Brain microvascular endothelial cell (primary cell): ENCODE measurements at regions not wholly inside any gene's neighbourhood (a gene's known extent, or its start where the extent isn't known, plus 50 kb on each side); places are given as distances from the start of the nearest gene placed in this dataset.

Experiments used
- DNase-seq: peaks from one replicate; pipeline ENCODE4 v3.0.0-alpha.2; 2020
- H3K27ac ChIP-seq: fragments of 250-450 bp; sonication (Bioruptor Pico); 2 replicates; pipeline ENCODE4 v1.5.1; 2020; ENCODE audit warnings: mild to moderate bottlenecking, moderate library complexity
- H3K27me3 ChIP-seq: fragments of 250-450 bp; sonication (Bioruptor Pico); replicated peaks from 2 replicates; pipeline ENCODE4 v1.5.1; 2020; ENCODE audit warnings: mild to moderate bottlenecking
- H3K36me3 ChIP-seq: fragments of 250-450 bp; sonication (Bioruptor Pico); replicated peaks from 2 replicates; pipeline ENCODE4 v1.5.1; 2020; ENCODE audit warnings: mild to moderate bottlenecking
- H3K4me3 ChIP-seq: 2 replicates; pipeline ENCODE4 v1.5.1; 2011; ENCODE audit warnings: low read depth, mild to moderate bottlenecking, control low read depth, low read length, moderate library complexity
- in situ Hi-C: cut with HindIII; loops from 2 replicates; pipeline ENCODE4 v1.10.0; 2017; ENCODE audit warnings: low sequenced_read_pairs, low pct_ligation_motif_present
- TF ChIP-seq, protein P1 (sequence below): IDR thresholded peaks from 2 replicates; pipeline ENCODE4 v1.5.1; 2011; ENCODE audit warnings: low read depth, mild to moderate bottlenecking, moderate library complexity, low read length, control low read depth, inconsistent platforms; ENCODE audit errors: missing control alignments

DNA sequence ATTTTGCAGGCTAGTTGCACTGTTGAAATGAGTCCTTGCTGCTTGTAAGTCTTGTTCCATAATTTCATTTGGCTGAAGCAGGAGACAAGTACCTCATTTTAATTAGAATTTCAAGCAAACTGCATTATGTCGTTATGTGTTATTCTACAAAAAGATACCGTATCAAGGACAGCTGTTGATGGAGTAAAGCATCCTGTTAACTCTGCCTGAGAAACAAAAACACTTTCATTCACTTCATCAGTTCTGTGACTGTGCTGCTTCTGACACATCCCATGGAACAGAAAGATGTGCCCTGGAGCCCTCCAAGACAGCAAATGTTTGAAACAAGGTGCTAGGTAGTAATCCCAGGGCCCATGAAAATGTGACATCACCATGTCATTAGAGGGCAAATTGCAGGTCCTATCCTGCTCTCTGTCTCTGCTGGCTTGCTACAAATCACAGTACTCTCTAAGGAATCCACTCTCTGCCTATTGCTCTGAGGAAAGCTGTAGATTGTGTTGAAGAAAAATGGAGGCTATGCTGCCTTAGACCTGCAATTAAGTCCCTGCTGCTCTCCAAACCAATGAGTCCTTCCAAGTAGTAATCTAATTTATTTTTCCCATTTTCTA is 209.7 kb upstream of the PARD3B start:
- in situ Hi-C loops = no loop called here
- TF ChIP-seq, protein P1, sequence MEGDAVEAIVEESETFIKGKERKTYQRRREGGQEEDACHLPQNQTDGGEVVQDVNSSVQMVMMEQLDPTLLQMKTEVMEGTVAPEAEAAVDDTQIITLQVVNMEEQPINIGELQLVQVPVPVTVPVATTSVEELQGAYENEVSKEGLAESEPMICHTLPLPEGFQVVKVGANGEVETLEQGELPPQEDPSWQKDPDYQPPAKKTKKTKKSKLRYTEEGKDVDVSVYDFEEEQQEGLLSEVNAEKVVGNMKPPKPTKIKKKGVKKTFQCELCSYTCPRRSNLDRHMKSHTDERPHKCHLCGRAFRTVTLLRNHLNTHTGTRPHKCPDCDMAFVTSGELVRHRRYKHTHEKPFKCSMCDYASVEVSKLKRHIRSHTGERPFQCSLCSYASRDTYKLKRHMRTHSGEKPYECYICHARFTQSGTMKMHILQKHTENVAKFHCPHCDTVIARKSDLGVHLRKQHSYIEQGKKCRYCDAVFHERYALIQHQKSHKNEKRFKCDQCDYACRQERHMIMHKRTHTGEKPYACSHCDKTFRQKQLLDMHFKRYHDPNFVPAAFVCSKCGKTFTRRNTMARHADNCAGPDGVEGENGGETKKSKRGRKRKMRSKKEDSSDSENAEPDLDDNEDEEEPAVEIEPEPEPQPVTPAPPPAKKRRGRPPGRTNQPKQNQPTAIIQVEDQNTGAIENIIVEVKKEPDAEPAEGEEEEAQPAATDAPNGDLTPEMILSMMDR = no peak
- Histone ChIP-seq H3K36me3 (no peaks in the 10 kb centered on the region), H3K4me3 (no peak overlapping the region), H3K27me3 (no peaks in the 10 kb centered on the region), H3K27ac (no peak overlapping the region)
- DNase-seq = no peak

DNA sequence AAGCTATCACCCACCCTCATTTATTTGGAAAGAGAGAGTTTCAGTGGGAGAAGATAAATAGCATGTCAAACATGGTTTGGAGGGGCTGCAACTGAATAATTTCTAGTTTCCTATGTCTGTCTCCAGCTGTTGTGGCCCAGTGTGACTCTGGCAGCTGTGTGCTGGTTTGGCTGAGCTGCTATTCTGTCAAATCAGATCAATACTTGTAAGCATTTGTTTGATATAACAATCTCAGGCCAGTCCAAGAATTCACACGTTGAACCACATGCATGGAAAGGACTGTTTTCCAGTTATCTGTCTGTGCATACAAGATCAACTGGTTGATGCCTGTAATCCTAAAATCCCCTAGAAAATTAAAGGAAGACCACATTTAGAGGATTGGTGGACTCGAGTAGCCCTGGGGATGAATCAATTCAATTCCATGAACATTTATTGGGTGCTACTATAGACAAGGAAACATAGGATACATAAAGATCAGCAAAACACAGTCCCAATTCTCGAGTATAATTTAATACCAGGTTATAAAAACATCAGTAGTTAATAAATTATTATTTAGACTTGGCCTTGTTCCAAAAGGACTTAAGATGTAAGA is 209.0 kb upstream of the PARD3B start:
- H3K27me3 ChIP-seq = no peaks in the 10 kb centered on the region
- H3K36me3 ChIP-seq = no peaks in the 10 kb centered on the region
- H3K27ac ChIP-seq = no peak overlapping the region
- in situ Hi-C loops = no loop called here
- no peak for DNase-seq
- no peak overlapping the region for H3K4me3 ChIP-seq
- TF ChIP-seq, protein P1 = no peak

DNA sequence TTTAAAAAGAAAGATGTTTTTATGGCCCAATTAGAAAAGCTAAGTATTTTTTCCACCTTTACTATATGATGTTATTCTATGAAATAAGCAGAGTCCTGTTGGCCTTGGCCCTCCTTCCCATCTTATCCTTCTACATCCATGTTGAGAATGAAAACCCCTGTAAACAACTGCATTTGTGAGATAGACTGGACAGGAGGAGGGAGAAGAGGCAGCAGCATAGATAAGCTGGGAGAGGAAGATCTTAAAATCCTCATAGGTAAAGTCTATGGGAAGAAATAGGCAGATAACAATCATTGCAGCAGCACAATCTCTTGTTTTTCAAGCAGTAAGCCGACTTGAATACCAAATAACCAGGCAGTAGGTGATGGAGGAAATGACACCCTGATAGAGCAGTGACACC is 207.6 kb upstream of the PARD3B start:
- H3K27me3 ChIP-seq = no peaks in the 10 kb centered on the region
- TF ChIP-seq, protein P1 = no peak
- H3K27ac ChIP-seq = no peak overlapping the region
- no peak overlapping the region for H3K4me3 ChIP-seq
- in situ Hi-C loops = no loop called here
- no peak for DNase-seq
- no peaks in the 10 kb centered on the region for H3K36me3 ChIP-seq

DNA sequence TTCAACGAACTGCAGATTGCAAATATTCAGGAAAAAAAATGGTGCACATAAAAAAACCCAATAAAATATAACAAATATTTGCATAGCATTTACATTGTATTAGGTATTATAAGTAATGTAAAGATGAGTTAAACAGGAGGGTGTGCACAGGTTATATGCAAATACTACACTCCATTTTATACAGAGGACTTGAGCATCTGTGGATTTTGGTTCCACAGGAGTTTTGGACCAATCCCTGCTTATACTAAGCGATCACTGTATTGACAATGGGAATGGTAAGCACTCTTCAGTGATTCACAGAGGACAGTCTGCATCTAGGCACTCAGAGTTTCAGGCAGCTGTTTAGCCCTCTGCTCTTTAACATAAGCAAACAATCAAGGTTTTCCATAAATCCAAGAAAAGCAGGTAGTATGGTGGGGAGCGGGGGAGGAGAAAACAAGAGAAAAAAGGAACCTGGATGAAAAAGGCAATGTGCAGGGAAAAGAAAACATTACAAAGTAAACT is 206.0 kb upstream of the PARD3B start:
- peak overlapping the region; percentile 66 for H3K27ac ChIP-seq
- TF ChIP-seq, protein P1 = no peak

DNA sequence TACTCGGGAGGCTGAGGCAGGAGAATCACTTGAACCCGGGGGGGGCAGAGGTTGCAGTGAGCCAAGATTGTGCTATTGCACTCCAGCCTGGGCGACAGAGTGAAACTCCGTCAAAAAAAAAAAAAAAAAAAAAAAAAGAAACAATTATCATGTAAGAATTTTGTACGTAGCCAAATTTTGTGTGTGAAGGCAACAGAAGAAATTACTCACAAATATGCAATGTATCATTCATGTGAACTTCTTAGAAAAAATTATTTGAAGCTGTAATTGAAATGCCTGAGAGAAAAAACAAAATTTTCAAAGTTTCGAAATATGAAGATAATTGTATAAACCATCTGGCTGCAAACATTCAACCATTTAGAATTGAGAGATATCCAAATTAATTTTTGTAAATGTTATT is 204.8 kb upstream of the PARD3B start:
- TF ChIP-seq, protein P1 = no peak
- H3K36me3 ChIP-seq = no peaks in the 10 kb centered on the region
- no peak overlapping the region for H3K4me3 ChIP-seq
- DNase-seq = no peak
- in situ Hi-C loops = no loop called here
- H3K27ac ChIP-seq = peak overlapping the region; percentile 66
- no peaks in the 10 kb centered on the region for H3K27me3 ChIP-seq

More for the DNA sequence above, 206.0 kb upstream of the PARD3B start:
- H3K4me3 ChIP-seq = no peak overlapping the region
- H3K27me3 ChIP-seq = no peaks in the 10 kb centered on the region
- H3K36me3 ChIP-seq = no peaks in the 10 kb centered on the region
- in situ Hi-C loops = no loop called here
- DNase-seq = no peak

DNA sequence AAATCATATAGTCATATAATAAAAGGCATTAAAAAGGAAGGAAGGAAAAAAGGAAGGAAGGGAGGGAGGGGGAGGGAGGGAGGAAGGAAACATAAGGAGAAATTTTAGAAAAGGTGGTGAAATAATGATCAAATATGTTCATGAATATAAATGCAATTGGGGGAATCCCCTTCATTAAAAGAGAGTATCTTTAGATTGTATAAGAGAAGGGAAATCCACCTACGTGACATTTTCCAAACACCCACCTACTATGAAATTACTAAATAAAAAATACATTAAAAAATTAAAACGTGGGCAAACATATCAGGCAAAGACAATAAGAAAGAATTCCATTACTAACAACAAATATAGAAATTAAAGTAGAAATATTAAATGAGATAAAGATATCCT is 203.4 kb upstream of the PARD3B start:
- DNase-seq = no peak
- in situ Hi-C loops = no loop called here
- TF ChIP-seq, protein P1 = no peak
- no peaks in the 10 kb centered on the region for H3K36me3 ChIP-seq
- no peak overlapping the region for H3K4me3 ChIP-seq
- no peak overlapping the region for H3K27ac ChIP-seq
- no peaks in the 10 kb centered on the region for H3K27me3 ChIP-seq
